SK-N-MC (cell line): ENCODE measurements at regions not wholly inside any gene's neighbourhood (a gene's known extent, or its start where the extent isn't known, plus 50 kb on each side); places are given as distances from the start of the nearest gene placed in this dataset.

Source experiments
- EZH2 ChIP-seq: fragments of 200-600 bp; sonication (generic); IDR thresholded peaks from one replicate; pipeline ENCODE4 v1.6.1; 2017; ENCODE audit warnings: antibody characterized with exemption
- POLR2AphosphoS5 ChIP-seq: IDR thresholded peaks from 2 replicates; pipeline ENCODE4 v1.6.1; 2012; ENCODE audit warnings: mild to moderate bottlenecking, low read depth, low read length, borderline replicate concordance

GRCh38 chr10:36621346-36621745 is 504.1 kb upstream of the ANKRD30A start:
- TF ChIP-seq EZH2 (no peak), POLR2AphosphoS5 (no peak)
